DND-41 (cell line): ENCODE measurements at regions not wholly inside any gene's neighbourhood (a gene's known extent, or its start where the extent isn't known, plus 50 kb on each side); places are given as distances from the start of the nearest gene placed in this dataset.

ENCODE experiments used
- EZH2 ChIP-seq: IDR thresholded peaks from 3 replicates; pipeline ENCODE4 v1.6.1; 2012; ENCODE audit warnings: borderline replicate concordance, low read depth, mild to moderate bottlenecking, moderate library complexity, low read length, inconsistent platforms; ENCODE audit not compliant: severe bottlenecking
- TF ChIP-seq, protein P1 (sequence below): IDR thresholded peaks from 2 replicates; pipeline ENCODE4 v1.5.1; 2012; ENCODE audit warnings: borderline replicate concordance, low read length, moderate library complexity, mild to moderate bottlenecking; ENCODE audit not compliant: poor library complexity, severe bottlenecking; ENCODE audit errors: extremely low read depth

DNA sequence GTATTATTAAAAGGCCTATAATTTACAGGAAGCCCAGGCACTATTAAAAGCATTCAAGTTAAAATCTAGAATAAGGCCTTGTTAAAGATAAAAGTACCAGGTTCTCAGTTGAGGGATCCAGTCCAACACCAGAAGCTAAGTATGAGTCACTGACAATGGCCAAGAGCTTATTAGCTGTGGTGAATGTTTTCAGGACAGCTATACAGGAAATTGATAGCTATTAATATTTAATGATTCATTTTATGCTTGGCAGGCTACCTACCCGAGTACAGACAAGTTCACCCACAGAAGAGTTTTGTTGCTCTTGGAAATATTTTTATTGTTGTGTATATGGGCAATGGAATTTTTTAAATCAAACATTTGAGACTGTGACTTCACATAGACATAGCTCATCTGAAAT is 729.6 kb upstream of the ZNF804A start:
- TF ChIP-seq, protein P1, sequence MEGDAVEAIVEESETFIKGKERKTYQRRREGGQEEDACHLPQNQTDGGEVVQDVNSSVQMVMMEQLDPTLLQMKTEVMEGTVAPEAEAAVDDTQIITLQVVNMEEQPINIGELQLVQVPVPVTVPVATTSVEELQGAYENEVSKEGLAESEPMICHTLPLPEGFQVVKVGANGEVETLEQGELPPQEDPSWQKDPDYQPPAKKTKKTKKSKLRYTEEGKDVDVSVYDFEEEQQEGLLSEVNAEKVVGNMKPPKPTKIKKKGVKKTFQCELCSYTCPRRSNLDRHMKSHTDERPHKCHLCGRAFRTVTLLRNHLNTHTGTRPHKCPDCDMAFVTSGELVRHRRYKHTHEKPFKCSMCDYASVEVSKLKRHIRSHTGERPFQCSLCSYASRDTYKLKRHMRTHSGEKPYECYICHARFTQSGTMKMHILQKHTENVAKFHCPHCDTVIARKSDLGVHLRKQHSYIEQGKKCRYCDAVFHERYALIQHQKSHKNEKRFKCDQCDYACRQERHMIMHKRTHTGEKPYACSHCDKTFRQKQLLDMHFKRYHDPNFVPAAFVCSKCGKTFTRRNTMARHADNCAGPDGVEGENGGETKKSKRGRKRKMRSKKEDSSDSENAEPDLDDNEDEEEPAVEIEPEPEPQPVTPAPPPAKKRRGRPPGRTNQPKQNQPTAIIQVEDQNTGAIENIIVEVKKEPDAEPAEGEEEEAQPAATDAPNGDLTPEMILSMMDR: no peak
- TF ChIP-seq EZH2: no peak
